SJCRH30 (cell line): ENCODE measurements at regions not wholly inside any gene's neighbourhood (a gene's known extent, or its start where the extent isn't known, plus 50 kb on each side); places are given as distances from the start of the nearest gene placed in this dataset.
A peak's percentile ranks its signal among the peaks of the same experiment; 100 is the strongest.
"Not testable (repeated sequence)": the region's sequence is repeated elsewhere in the genome, so short reads cannot be mapped to it uniquely, and the experiment has no call there.

Experiments used
- DNase-seq, 2 experiments: peaks; one replicate each; pipeline ENCODE4 v3.0.0-alpha.2; 2015 to 2020
- H3K27ac ChIP-seq: fragments of 250-450 bp; sonication (Bioruptor Pico); 2 replicates; pipeline ENCODE4 v1.5.1; 2020; ENCODE audit warnings: mild to moderate bottlenecking, moderate library complexity
- H3K27me3 ChIP-seq: fragments of 250-450 bp; sonication (Bioruptor Pico); 2 replicates; pipeline ENCODE4 v1.5.1; 2020; ENCODE audit warnings: mild to moderate bottlenecking, moderate library complexity
- H3K36me3 ChIP-seq: fragments of 250-450 bp; sonication (Bioruptor Pico); 2 replicates; pipeline ENCODE4 v1.5.1; 2020; ENCODE audit warnings: mild to moderate bottlenecking, moderate library complexity
- H3K4me1 ChIP-seq: fragments of 250-450 bp; sonication (Bioruptor Pico); 2 replicates; pipeline ENCODE4 v1.5.1; 2020; ENCODE audit warnings: mild to moderate bottlenecking, moderate library complexity
- H3K4me3 ChIP-seq: fragments of 250-450 bp; sonication (Bioruptor Pico); 2 replicates; pipeline ENCODE4 v1.5.1; 2020; ENCODE audit warnings: mild to moderate bottlenecking, moderate library complexity
- H3K9me3 ChIP-seq: fragments of 250-450 bp; sonication (Bioruptor Pico); replicated peaks from 2 replicates; pipeline ENCODE4 v1.5.1; 2020; ENCODE audit warnings: mild to moderate bottlenecking, moderate library complexity

GRCh38 chr16:22688930-22689329, 125.0 kb upstream of the HS3ST2 start:
- H3K27ac ChIP-seq, result no peak overlapping the region
- H3K9me3 ChIP-seq, result peaks cover 5% of the 10 kb centered on the region; the same call in 1 of the 2 replicates
- H3K4me3 ChIP-seq, result no peak overlapping the region
- H3K4me1 ChIP-seq, result no peaks in the 10 kb centered on the region
- H3K27me3 ChIP-seq, result no peaks in the 10 kb centered on the region
- no peak for DNase-seq
- no peaks in the 10 kb centered on the region for H3K36me3 ChIP-seq

GRCh38 chr16:22691335-22691734, 122.6 kb upstream of the HS3ST2 start:
- Histone ChIP-seq H3K4me3 (no peak overlapping the region), H3K27ac (no peak overlapping the region), H3K27me3 (0 out of 2 replicates have a peak, but pooled peaks cover 11% of the 10 kb centered on the region), H3K9me3 (peaks cover 5% of the 10 kb centered on the region; the same call in 1 of the 2 replicates), H3K4me1 (peaks cover 3% of the 10 kb centered on the region; the same call in 1 of the 2 replicates), H3K36me3 (no peaks in the 10 kb centered on the region)
- DNase-seq, result no peak

- Histone ChIP-seq H3K4me3 (no peak overlapping the region), H3K4me1 (peaks cover 3% of the 10 kb centered on the region; the same call in 1 of the 2 replicates), H3K9me3 (peaks cover 4% of the 10 kb centered on the region; the same call in 1 of the 2 replicates), H3K27me3 (peaks cover 11% of the 10 kb centered on the region; the same call in 1 of the 2 replicates), H3K27ac (no peak overlapping the region), H3K36me3 (no peaks in the 10 kb centered on the region)
- DNase-seq, result no peak
Measured at GRCh38 chr16:22692034-22692433, 121.9 kb upstream of the HS3ST2 start.

GRCh38 chr16:22692916-22693637, 120.9 kb upstream of the HS3ST2 start:
- H3K9me3 ChIP-seq, result no peaks in the 10 kb centered on the region
- H3K4me3 ChIP-seq, result no peak overlapping the region
- peaks cover 3% of the 10 kb centered on the region; the same call in 1 of the 2 replicates for H3K4me1 ChIP-seq
- DNase-seq, result no peak
- H3K27ac ChIP-seq, result no peak overlapping the region
- H3K27me3 ChIP-seq, result peaks cover 11% of the 10 kb centered on the region; the same call in 1 of the 2 replicates
- no peaks in the 10 kb centered on the region for H3K36me3 ChIP-seq

GRCh38 chr16:22693638-22694340, 120.2 kb upstream of the HS3ST2 start:
- peaks cover 3% of the 10 kb centered on the region; the same call in 1 of the 2 replicates for H3K4me1 ChIP-seq
- H3K36me3 ChIP-seq, result no peaks in the 10 kb centered on the region
- peaks cover 11% of the 10 kb centered on the region; the same call in 1 of the 2 replicates for H3K27me3 ChIP-seq
- DNase-seq, result no peak
- no peak overlapping the region for H3K4me3 ChIP-seq
- no peak overlapping the region for H3K27ac ChIP-seq
- H3K9me3 ChIP-seq, result no peaks in the 10 kb centered on the region

- no peaks in the 10 kb centered on the region for H3K36me3 ChIP-seq
- H3K4me1 ChIP-seq, result peaks cover 3% of the 10 kb centered on the region; the same call in 1 of the 2 replicates
- no peak for DNase-seq
- peaks cover 11% of the 10 kb centered on the region; the same call in 1 of the 2 replicates for H3K27me3 ChIP-seq
- H3K9me3 ChIP-seq, result no peaks in the 10 kb centered on the region
- H3K4me3 ChIP-seq, result no peak overlapping the region
- no peak overlapping the region for H3K27ac ChIP-seq
Measured at GRCh38 chr16:22694887-22695382, 119.0 kb upstream of the HS3ST2 start.

- not testable (repeated sequence) for H3K36me3 ChIP-seq, H3K9me3 ChIP-seq, H3K4me3 ChIP-seq, DNase-seq, H3K4me1 ChIP-seq, H3K27ac ChIP-seq
- peaks cover 11% of the 10 kb centered on the region; the same call in 1 of the 2 replicates for H3K27me3 ChIP-seq
Measured at GRCh38 chr16:22695773-22696172, 118.2 kb upstream of the HS3ST2 start.

- no peak overlapping the region for H3K4me3 ChIP-seq
- H3K27me3 ChIP-seq, result peaks cover 9% of the 10 kb centered on the region; the same call in 1 of the 2 replicates
- H3K4me1 ChIP-seq, result peaks cover 3% of the 10 kb centered on the region; the same call in 1 of the 2 replicates
- H3K9me3 ChIP-seq, result no peaks in the 10 kb centered on the region
- no peak for DNase-seq
- H3K27ac ChIP-seq, result no peak overlapping the region
- no peaks in the 10 kb centered on the region for H3K36me3 ChIP-seq
Measured at GRCh38 chr16:22699356-22699755, 114.6 kb upstream of the HS3ST2 start.

- Histone ChIP-seq H3K27ac (no peak overlapping the region), H3K36me3 (no peaks in the 10 kb centered on the region), H3K4me1 (no peaks in the 10 kb centered on the region), H3K4me3 (no peak overlapping the region), H3K27me3 (no peaks in the 10 kb centered on the region), H3K9me3 (no peaks in the 10 kb centered on the region)
- DNase-seq, result no peak
Measured at GRCh38 chr16:22705799-22706198, 108.2 kb upstream of the HS3ST2 start.

- no peaks in the 10 kb centered on the region for H3K27me3 ChIP-seq
- H3K4me1 ChIP-seq, result no peaks in the 10 kb centered on the region
- no peak overlapping the region for H3K27ac ChIP-seq
- no peak for DNase-seq
- H3K36me3 ChIP-seq, result no peaks in the 10 kb centered on the region
- no peaks in the 10 kb centered on the region for H3K9me3 ChIP-seq
- no peak overlapping the region for H3K4me3 ChIP-seq
Measured at GRCh38 chr16:22710326-22710725, 103.6 kb upstream of the HS3ST2 start.

GRCh38 chr16:22711847-22712246, 102.1 kb upstream of the HS3ST2 start:
- Histone ChIP-seq H3K4me1 (no peaks in the 10 kb centered on the region), H3K36me3 (no peaks in the 10 kb centered on the region), H3K9me3 (no peaks in the 10 kb centered on the region), H3K27ac (no peak overlapping the region), H3K27me3 (no peaks in the 10 kb centered on the region), H3K4me3 (no peak overlapping the region)
- DNase-seq, result no peak

GRCh38 chr16:22712471-22712870, 101.5 kb upstream of the HS3ST2 start:
- H3K27me3 ChIP-seq, result no peaks in the 10 kb centered on the region

GRCh38 chr16:22718598-22718997, 95.4 kb upstream of the HS3ST2 start:
- DNase-seq, H3K36me3 ChIP-seq, H3K4me1 ChIP-seq: not testable (repeated sequence)

More at GRCh38 chr16:22712471-22712870, 101.5 kb upstream of the HS3ST2 start:
- Histone ChIP-seq H3K9me3 (no peaks in the 10 kb centered on the region), H3K4me3 (no peak overlapping the region), H3K36me3 (no peaks in the 10 kb centered on the region), H3K27ac (no peak overlapping the region), H3K4me1 (no peaks in the 10 kb centered on the region)
- DNase-seq, result no peak

GRCh38 chr16:22719945-22720344, 94.0 kb upstream of the HS3ST2 start:
- no peak for DNase-seq
- Histone ChIP-seq H3K4me3 (no peak overlapping the region), H3K9me3 (no peaks in the 10 kb centered on the region), H3K4me1 (no peaks in the 10 kb centered on the region), H3K27me3 (no peaks in the 10 kb centered on the region), H3K36me3 (no peaks in the 10 kb centered on the region), H3K27ac (no peak overlapping the region)

More at GRCh38 chr16:22718598-22718997, 95.4 kb upstream of the HS3ST2 start:
- not testable (repeated sequence) for H3K27me3 ChIP-seq, H3K4me3 ChIP-seq, H3K9me3 ChIP-seq, H3K27ac ChIP-seq

- H3K4me1 ChIP-seq, result no peaks in the 10 kb centered on the region
- H3K36me3 ChIP-seq, result no peaks in the 10 kb centered on the region
- no peaks in the 10 kb centered on the region for H3K27me3 ChIP-seq
- H3K9me3 ChIP-seq, result no peaks in the 10 kb centered on the region
- no peak overlapping the region for H3K27ac ChIP-seq
- no peak overlapping the region for H3K4me3 ChIP-seq
- DNase-seq, result peak; percentile 34 to 57
Measured at GRCh38 chr16:22721511-22722100, 92.4 kb upstream of the HS3ST2 start.
